GM18520 (cell line): ENCODE measurements at regions not wholly inside any gene's neighbourhood (a gene's known extent, or its start where the extent isn't known, plus 50 kb on each side); places are given as distances from the start of the nearest gene placed in this dataset.
"Not testable (repeated sequence)": the region's sequence is repeated elsewhere in the genome, so short reads cannot be mapped to it uniquely, and the experiment has no call there.

Experiments used
- ATAC-seq: cut with Tn5 transposase; IDR thresholded peaks from one replicate; pipeline ENCODE4 v1.9.1; 2021; ENCODE audit not compliant: unreplicated experiment

- not testable (repeated sequence) for ATAC-seq
Measured at GRCh38 chr21:5975719-5976118, 4545.7 kb upstream of the TPTE start.

- not testable (repeated sequence) for ATAC-seq
Measured at GRCh38 chr21:5997586-5997985, 4523.8 kb upstream of the TPTE start.

- not testable (repeated sequence) for ATAC-seq
Measured at GRCh38 chr21:6015422-6016057, 4505.8 kb upstream of the TPTE start.

DNA sequence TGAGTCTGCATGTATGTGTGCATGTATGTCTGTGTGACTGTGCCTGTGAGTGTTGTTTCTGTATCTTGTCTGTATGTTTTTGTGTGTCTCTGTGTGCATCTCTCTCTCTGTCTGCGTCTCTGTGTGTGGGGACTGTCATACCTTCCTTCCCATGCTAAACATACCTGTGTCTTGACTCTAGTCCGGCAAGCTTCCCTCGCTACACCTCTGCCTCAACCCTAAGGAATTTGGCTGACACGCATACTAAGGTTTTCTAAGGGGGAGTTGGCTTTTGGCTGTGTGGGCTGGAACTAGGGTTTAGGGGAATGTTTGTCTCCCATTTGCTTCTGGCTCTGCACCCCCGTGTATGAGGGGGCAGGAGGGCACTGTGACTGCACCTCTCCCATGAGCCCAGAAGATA lies 4500.9 kb upstream of the TPTE start:
- not testable (repeated sequence) for ATAC-seq

GRCh38 chr21:6020953-6021716 lies 4500.2 kb upstream of the TPTE start:
- not testable (repeated sequence) for ATAC-seq

- not testable (repeated sequence) for ATAC-seq
Measured at GRCh38 chr21:6021717-6022270, 4499.6 kb upstream of the TPTE start.

GRCh38 chr21:6023331-6023730 lies 4498.1 kb upstream of the TPTE start:
- ATAC-seq, result not testable (repeated sequence)

DNA sequence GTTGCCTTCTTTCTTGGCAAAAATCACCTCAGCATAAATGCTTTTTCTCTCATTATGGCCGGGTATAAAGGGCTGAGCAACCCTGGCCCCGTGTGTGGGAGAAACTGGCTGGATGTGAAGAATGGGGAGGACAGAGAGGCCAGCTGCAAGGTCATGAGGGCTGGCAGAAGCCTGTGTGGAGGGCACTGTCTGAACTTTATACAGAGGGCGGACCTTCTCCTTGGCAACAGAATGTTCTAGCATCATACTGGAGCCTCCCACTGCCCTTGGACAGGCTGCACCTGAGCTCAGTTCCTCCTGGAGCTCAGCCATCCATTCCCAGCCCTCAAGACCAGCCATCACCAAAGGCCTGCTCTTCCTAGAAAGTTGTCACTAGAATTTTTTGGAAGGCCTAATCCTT lies 4496.2 kb upstream of the TPTE start:
- not testable (repeated sequence) for ATAC-seq

DNA sequence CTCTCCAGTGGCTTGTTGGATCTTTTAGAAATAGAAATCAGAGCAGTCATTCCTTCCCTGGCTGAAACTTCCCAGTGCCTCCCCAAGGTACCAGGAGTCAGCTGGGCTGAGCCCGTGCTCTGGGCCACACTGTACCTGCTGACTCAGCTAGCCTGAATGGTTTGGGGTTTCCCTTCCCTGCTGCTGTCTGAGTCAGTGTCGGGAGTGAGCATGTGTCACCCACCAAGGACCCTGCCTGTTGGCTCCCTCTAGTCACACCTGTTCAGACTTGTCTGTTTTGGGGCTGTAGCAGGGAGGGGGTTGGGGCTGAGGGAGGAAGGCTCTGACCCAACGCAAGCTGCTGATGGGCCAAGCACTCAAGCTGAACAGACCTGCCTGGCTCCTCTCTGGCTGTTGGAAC lies 4493.9 kb upstream of the TPTE start:
- not testable (repeated sequence) for ATAC-seq

GRCh38 chr21:6034124-6034678 lies 4487.2 kb upstream of the TPTE start:
- ATAC-seq, result not testable (repeated sequence)

DNA sequence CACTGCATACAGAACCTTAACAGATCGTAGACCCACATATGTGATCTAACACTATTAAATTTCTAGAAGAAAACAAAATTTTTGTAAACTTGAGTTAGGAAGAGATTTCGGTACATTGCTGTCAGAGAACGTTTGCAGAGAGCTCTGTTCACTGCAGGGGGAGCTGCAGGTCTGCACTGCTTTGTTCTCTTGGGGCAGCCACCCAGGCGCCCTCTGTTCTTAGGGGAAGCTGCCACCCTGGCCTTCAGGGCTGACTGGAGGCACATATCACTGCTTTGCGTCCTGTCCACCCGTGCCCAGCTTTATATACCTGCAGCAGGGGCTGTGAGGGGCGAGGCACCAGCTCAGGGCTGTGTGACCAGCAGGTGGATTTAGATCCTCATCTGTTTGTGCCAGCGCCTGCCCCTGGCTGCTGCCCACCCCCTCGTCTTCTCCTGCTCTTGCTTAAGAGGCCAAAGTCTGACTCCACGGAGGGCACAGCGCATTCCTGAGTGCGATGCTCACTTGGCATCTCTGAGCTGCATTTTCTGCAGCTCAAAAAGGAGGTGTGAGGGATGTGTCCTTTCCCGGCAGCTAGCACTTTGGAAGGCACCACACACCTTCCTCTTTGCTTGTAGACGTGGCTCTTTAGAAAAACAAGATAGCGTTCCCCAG lies 4486.4 kb upstream of the TPTE start:
- not testable (repeated sequence) for ATAC-seq

- not testable (repeated sequence) for ATAC-seq
Measured at GRCh38 chr21:6035474-6036155, 4485.8 kb upstream of the TPTE start.

GRCh38 chr21:6039224-6039623 lies 4482.2 kb upstream of the TPTE start:
- ATAC-seq, result not testable (repeated sequence)

GRCh38 chr21:6040095-6040494 lies 4481.3 kb upstream of the TPTE start:
- not testable (repeated sequence) for ATAC-seq

GRCh38 chr21:6043430-6044275 lies 4477.7 kb upstream of the TPTE start:
- not testable (repeated sequence) for ATAC-seq

DNA sequence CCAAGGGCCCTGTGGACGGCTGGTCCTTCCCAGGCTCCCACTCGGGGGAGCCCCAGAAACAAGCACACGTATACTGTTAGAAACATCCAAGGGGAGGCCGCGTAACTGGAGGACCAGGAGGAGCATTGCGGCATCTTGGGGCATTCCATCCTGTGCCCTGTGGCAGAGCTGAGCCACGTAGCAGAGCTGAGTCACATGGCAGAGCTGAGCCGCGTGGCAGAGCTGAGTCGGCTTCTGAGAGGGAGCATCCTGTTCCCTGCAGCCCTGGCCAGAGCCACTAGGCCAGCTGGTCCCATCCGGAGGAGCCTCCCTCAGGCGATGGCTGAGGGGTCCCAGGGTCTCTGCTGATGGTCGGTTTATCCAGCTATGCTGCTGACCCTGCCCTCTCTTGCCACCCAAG lies 4476.7 kb upstream of the TPTE start:
- not testable (repeated sequence) for ATAC-seq

DNA sequence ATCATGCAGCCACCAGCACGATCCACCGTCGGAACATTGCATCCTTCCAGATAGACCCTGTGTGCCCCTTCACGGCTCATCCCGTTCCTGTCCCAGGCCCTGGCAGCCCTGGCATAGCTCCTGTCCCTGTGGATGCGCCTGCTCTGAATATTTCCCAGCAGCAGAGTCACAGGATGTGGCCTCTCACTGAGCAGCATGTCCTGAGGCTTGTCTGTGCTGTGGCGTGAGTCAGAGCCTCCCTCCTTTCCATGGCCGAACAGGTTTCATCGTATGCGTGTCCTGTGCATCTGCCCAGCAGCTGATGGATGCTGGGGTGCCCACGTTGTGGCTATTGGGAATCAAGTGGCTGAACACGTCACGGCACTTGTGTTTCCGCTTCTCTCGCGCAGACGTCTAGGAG lies 4471.5 kb upstream of the TPTE start:
- ATAC-seq, result not testable (repeated sequence)

DNA sequence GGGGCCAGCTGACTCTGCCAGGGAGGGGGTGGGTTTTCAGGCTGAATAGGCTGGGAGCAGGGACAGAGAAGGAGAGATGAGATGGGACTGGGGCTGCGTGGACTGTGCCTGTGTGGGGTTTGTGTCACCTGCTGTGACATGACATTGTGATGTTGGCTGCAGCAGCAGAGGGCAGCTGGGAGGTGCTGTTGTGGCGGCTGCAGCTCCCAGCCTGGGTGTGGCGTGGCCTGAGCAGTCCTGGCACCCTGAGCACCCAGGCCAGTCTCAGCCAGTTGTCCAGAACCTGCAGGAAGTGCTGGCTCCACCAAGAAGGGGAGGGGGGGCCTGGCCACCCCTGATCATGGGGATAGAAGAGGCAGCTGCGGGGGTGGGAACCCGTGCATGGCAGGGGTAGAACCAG lies 4469.3 kb upstream of the TPTE start:
- ATAC-seq, result not testable (repeated sequence)

- not testable (repeated sequence) for ATAC-seq
Measured at GRCh38 chr21:6053145-6053544, 4468.2 kb upstream of the TPTE start.

- ATAC-seq, result not testable (repeated sequence)
Measured at GRCh38 chr21:6058997-6059396, 4462.4 kb upstream of the TPTE start.
